ENCODE measurements at regions not wholly inside any gene's neighbourhood (a gene's known extent, or its start where the extent isn't known, plus 50 kb on each side); places are given as distances from the start of the nearest gene placed in this dataset.

DNA sequence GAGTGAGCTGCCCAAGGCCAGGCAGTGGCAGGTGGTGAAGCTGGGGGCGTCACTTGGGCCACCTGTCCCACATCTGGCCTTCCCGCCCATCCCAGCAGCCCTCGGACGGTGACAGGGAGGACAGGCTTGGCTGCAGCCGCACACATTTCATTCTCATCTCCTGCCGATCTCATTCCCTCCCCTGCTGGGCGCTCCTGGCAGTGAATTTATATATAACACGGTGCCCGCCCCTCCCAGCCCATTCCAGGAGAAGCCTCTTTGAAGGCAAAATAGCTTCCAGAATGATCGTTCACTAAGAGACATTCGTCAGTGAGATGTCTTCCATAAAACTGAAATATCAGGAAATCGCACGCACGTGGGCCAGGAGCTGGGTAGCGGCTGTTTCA lies 861.3 kb downstream of the TBC1D22A start:
- TF ChIP-seq, protein P1, sequence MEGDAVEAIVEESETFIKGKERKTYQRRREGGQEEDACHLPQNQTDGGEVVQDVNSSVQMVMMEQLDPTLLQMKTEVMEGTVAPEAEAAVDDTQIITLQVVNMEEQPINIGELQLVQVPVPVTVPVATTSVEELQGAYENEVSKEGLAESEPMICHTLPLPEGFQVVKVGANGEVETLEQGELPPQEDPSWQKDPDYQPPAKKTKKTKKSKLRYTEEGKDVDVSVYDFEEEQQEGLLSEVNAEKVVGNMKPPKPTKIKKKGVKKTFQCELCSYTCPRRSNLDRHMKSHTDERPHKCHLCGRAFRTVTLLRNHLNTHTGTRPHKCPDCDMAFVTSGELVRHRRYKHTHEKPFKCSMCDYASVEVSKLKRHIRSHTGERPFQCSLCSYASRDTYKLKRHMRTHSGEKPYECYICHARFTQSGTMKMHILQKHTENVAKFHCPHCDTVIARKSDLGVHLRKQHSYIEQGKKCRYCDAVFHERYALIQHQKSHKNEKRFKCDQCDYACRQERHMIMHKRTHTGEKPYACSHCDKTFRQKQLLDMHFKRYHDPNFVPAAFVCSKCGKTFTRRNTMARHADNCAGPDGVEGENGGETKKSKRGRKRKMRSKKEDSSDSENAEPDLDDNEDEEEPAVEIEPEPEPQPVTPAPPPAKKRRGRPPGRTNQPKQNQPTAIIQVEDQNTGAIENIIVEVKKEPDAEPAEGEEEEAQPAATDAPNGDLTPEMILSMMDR (IDR thresholded peaks at IDR 0.05; ENCODE audit: low read length) = no peak
- TF ChIP-seq EZH2 (optimal IDR thresholded peaks at IDR 0.05; ENCODE audit: low read depth, low read length) (no peak), EZH2phosphoT487 (IDR thresholded peaks at IDR 0.05; ENCODE audit: low read length) (no peak)

Data from MM.1S (cell line).